Ramos (cell line): ENCODE measurements at regions not wholly inside any gene's neighbourhood (a gene's known extent, or its start where the extent isn't known, plus 50 kb on each side); places are given as distances from the start of the nearest gene placed in this dataset.

Experiments
- in situ Hi-C: fragments of 300-500 bp; cut with MboI; formaldehyde crosslinking; loops from one replicate; pipeline ENCODE4 v1.14.3; 2022; ENCODE audit warnings: low sequenced_read_pairs; ENCODE audit not compliant: unreplicated experiment

GRCh38 chr13:29969286-29969685, 118.9 kb upstream of the UBL3 start:
- in situ Hi-C loops = no loop called here

GRCh38 chr13:29964181-29964845, 113.9 kb upstream of the UBL3 start:
- in situ Hi-C loops = no loop called here

- in situ Hi-C loops = no loop called here
Observed at GRCh38 chr13:29963089-29963488, 112.7 kb upstream of the UBL3 start.

- in situ Hi-C loops = no loop called here
Observed at GRCh38 chr13:29961036-29961670, 110.7 kb upstream of the UBL3 start.

GRCh38 chr13:29959603-29960002, 109.2 kb upstream of the UBL3 start:
- in situ Hi-C loops = no loop called here

GRCh38 chr13:29959086-29959485, 108.7 kb upstream of the UBL3 start:
- in situ Hi-C loops = no loop called here

- in situ Hi-C loops = no loop called here
Observed at GRCh38 chr13:29958476-29958875, 108.1 kb upstream of the UBL3 start.

- in situ Hi-C loops = no loop called here
Observed at GRCh38 chr13:29957320-29957719, 106.9 kb upstream of the UBL3 start.

- in situ Hi-C loops = no loop called here
Observed at GRCh38 chr13:29956853-29957252, 106.4 kb upstream of the UBL3 start.

GRCh38 chr13:29955137-29955650, 104.8 kb upstream of the UBL3 start:
- in situ Hi-C loops = no loop called here

- in situ Hi-C loops = no loop called here
Observed at GRCh38 chr13:29954082-29955028, 103.9 kb upstream of the UBL3 start.

- in situ Hi-C loops = no loop called here
Observed at GRCh38 chr13:29953542-29953941, 103.1 kb upstream of the UBL3 start.

GRCh38 chr13:29952245-29952644, 101.8 kb upstream of the UBL3 start:
- in situ Hi-C loops = no loop called here

- in situ Hi-C loops = no loop called here
Observed at GRCh38 chr13:29948791-29949190, 98.4 kb upstream of the UBL3 start.

- in situ Hi-C loops = no loop called here
Observed at GRCh38 chr13:29948244-29948643, 97.8 kb upstream of the UBL3 start.

GRCh38 chr13:29947839-29948238, 97.4 kb upstream of the UBL3 start:
- in situ Hi-C loops = no loop called here

GRCh38 chr13:29946093-29946492, 95.7 kb upstream of the UBL3 start:
- in situ Hi-C loops = no loop called here

- in situ Hi-C loops = no loop called here
Observed at GRCh38 chr13:29943686-29944085, 93.3 kb upstream of the UBL3 start.

GRCh38 chr13:29943273-29943672, 92.9 kb upstream of the UBL3 start:
- in situ Hi-C loops = no loop called here

GRCh38 chr13:29940715-29941114, 90.3 kb upstream of the UBL3 start:
- in situ Hi-C loops = no loop called here

GRCh38 chr13:29939158-29939557, 88.7 kb upstream of the UBL3 start:
- in situ Hi-C loops = no loop called here
